Cardiac fibroblast (primary cell): ENCODE measurements at regions not wholly inside any gene's neighbourhood (a gene's known extent, or its start where the extent isn't known, plus 50 kb on each side); places are given as distances from the start of the nearest gene placed in this dataset.
A peak's percentile ranks its signal among the peaks of the same experiment; 100 is the strongest.

ENCODE experiments used
- DNase-seq, 2 donors: peaks; one replicate each; pipeline versions ENCODE4 v3.0.0 to v3.0.0-alpha.2; 2010; ENCODE audit warnings: low read depth in 2 of 2
- H3K4me3 ChIP-seq, 2 donors: replicated peaks in 1 of 2; 1 replicate in 1 of 2; 2 replicates in 1 of 2; pipeline ENCODE4 v1.5.1; 2011; ENCODE audit warnings: low read depth in 2 of 2, low read length in 2 of 2, mild to moderate bottlenecking in 2 of 2, moderate library complexity in 1 of 2
- TF ChIP-seq, protein P1 (sequence below): IDR thresholded peaks from one replicate; pipeline ENCODE4 v1.5.1; 2011; ENCODE audit warnings: low read depth, mild to moderate bottlenecking, low read length, inconsistent platforms

DNA sequence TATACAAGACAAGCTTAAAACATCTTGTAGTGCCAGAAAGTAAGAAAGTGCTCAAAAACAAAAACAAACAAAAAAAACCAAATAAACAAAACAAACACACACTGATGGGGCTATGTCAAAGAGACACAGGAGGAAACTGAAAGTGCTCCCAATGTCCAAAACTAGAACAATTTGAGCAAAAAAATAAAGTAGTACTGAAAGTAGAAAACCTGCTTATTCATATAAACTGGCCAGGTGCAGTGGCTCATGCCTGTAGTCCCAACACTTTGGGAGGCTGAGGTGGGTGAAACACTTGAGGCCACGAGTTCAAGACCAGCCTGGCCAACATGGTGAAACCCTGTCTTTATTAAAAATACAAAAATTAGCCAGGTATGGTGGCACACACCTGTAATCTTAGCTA lies 129.9 kb downstream of the GLUL start:
- no peak overlapping the region for H3K4me3 ChIP-seq
- TF ChIP-seq, protein P1, sequence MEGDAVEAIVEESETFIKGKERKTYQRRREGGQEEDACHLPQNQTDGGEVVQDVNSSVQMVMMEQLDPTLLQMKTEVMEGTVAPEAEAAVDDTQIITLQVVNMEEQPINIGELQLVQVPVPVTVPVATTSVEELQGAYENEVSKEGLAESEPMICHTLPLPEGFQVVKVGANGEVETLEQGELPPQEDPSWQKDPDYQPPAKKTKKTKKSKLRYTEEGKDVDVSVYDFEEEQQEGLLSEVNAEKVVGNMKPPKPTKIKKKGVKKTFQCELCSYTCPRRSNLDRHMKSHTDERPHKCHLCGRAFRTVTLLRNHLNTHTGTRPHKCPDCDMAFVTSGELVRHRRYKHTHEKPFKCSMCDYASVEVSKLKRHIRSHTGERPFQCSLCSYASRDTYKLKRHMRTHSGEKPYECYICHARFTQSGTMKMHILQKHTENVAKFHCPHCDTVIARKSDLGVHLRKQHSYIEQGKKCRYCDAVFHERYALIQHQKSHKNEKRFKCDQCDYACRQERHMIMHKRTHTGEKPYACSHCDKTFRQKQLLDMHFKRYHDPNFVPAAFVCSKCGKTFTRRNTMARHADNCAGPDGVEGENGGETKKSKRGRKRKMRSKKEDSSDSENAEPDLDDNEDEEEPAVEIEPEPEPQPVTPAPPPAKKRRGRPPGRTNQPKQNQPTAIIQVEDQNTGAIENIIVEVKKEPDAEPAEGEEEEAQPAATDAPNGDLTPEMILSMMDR, result no peak
- DNase-seq, result no peak

DNA sequence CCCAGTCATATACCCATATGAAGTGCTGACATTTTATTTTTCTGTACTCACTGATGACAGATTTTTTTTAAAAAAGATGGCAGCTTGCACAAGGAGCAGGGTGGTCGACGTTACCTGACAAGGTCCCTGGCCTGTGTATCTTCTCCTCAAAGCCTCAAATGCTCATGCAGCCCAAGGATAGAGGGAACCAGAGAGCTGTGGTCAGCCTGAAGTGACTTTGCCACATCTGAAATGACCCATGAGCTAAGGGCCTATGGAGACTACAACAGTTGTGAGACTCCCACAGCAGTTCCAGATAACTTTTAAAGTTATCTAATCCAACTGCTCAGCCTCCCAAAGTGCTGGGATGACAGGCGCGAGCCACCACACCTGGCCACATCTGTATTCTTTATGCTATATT lies 131.1 kb downstream of the GLUL start:
- DNase-seq, result no peak
- TF ChIP-seq, protein P1, result no peak
- H3K4me3 ChIP-seq, result no peak overlapping the region

- DNase-seq, result no peak
- H3K4me3 ChIP-seq, result no peak overlapping the region
- TF ChIP-seq, protein P1, result no peak
These were observed 131.6 kb downstream of the GLUL start for GRCh38 chr1:182259968-182260367.

- peak; percentile 4 to 40 for DNase-seq
- no peak overlapping the region for H3K4me3 ChIP-seq
- TF ChIP-seq, protein P1, result no peak
These were observed 132.2 kb downstream of the GLUL start for GRCh38 chr1:182259229-182259872.

DNA sequence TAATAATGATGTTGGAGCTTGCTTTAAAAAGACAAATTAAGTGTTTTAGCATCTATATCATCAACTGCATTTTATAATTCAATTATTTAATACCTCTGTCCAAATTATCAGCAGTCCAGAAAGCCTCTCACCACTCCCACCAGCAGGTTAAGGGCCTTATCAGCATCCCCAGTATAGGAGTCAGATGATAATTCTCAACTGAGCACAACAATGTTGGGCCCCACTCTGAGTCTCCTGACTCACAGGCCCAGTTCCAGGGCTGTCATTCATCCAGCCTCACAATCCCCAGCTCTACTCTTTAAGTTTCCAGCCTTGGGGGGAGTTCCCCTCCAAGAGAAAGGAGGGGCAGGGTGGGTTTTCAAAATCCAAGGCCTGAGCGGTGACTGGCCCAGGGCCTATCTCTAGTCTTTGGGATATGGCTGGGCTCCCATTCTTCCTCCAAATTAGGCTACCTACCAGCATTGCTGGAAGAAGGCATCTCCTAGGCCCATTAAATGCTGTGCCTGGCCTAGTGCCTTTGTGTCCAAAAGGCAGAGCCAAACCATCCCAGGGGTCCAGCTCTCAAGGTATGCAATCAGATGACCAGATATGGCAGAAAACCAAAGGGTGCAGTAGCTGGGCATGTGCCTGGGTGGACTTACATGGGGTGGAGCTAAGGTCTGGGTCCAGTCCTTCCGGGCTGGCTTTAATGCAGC lies 134.1 kb downstream of the GLUL start:
- no peak overlapping the region for H3K4me3 ChIP-seq
- DNase-seq, result no peak
- TF ChIP-seq, protein P1, result no peak

DNA sequence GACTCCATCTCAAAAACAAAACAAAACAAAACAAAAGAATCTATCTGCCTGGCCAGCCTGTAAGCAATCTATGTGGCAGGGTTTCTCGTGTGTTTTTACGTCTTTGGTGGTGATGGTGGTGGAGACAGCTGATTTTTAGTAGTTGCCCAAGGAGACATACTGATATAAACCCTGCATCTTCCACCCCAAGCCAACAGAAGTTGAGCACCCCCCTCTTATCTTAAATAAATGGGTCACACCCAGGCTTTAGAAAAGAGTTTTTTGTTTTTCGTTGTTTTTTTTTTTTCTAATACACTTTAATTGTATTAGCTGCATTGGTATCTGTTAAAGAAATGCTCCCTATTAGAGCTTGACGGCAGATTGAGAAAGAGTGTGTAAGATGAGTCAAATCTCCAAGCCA lies 134.7 kb downstream of the GLUL start:
- no peak overlapping the region for H3K4me3 ChIP-seq
- DNase-seq, result no peak
- TF ChIP-seq, protein P1, result no peak

- TF ChIP-seq, protein P1, result no peak
- no peak for DNase-seq
- no peak overlapping the region for H3K4me3 ChIP-seq
These were observed 136.1 kb downstream of the GLUL start for GRCh38 chr1:182255494-182255893.
